ENCODE measurements at regions not wholly inside any gene's neighbourhood (a gene's known extent, or its start where the extent isn't known, plus 50 kb on each side); places are given as distances from the start of the nearest gene placed in this dataset.
"Not testable (repeated sequence)": the region's sequence is repeated elsewhere in the genome, so short reads cannot be mapped to it uniquely, and the experiment has no call there.

DNA sequence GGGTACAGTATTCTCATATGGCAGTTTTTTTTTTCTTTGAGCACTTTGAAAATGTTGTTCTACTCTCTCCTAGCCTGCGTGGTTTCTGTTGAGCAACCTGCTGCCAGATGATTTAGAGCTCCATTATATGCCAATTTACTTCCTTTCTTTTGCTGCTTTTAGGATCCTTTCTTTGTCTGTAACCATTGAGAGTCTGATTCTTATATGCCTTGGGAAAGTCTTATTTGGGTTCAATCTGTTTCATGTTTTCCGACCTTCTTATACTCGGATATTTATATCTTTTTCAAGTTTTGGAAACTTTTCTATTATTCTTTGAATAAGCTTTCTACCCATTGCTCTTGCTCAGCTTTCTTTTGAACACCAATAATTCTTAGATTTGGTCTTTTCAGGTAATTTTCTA lies 138.1 kb upstream of the RAG2 start:
- no peak for DNase-seq
- Histone ChIP-seq H3K4me1 (no peaks in the 10 kb centered on the region), H3K9me3 (replicated peaks) (peaks cover 17% of the 10 kb centered on the region), H3K36me3 (no peaks in the 10 kb centered on the region), H3K4me3 (no peak overlapping the region), H3K27me3 (ENCODE audit: low read depth) (peaks cover 25% of the 10 kb centered on the region), H3K27ac (replicated peaks) (no peak overlapping the region)
- TF ChIP-seq, protein P1, sequence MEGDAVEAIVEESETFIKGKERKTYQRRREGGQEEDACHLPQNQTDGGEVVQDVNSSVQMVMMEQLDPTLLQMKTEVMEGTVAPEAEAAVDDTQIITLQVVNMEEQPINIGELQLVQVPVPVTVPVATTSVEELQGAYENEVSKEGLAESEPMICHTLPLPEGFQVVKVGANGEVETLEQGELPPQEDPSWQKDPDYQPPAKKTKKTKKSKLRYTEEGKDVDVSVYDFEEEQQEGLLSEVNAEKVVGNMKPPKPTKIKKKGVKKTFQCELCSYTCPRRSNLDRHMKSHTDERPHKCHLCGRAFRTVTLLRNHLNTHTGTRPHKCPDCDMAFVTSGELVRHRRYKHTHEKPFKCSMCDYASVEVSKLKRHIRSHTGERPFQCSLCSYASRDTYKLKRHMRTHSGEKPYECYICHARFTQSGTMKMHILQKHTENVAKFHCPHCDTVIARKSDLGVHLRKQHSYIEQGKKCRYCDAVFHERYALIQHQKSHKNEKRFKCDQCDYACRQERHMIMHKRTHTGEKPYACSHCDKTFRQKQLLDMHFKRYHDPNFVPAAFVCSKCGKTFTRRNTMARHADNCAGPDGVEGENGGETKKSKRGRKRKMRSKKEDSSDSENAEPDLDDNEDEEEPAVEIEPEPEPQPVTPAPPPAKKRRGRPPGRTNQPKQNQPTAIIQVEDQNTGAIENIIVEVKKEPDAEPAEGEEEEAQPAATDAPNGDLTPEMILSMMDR (IDR thresholded peaks at IDR 0.05; ENCODE audit: borderline replicate concordance) = no peak
- intact Hi-C loops (cut with micrococcal nuclease) = no loop called here

DNA sequence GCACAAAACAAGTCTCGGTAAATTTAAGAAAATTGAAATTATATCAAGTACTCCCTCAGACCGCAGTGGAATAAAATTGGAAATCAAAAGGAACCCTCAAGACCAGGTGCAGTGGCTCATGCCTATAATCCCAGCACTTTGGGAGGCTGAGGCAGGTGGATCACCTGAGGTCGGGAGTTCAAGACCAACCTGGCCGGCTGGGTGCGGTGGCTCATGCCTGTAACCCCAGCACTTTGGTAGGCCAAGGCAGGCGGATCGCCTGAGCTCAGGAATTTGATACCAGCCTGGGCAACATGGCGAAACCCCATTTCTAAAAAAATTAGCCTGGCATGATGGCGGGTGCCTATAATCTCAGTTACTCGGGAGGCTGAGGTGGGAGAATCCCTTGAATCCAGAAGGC lies 135.7 kb upstream of the RAG2 start:
- H3K27ac ChIP-seq (replicated peaks); DNase-seq; H3K4me3 ChIP-seq; intact Hi-C loops (cut with micrococcal nuclease); H3K36me3 ChIP-seq; H3K4me1 ChIP-seq: not testable (repeated sequence)
- peaks cover 23% of the 10 kb centered on the region for H3K27me3 ChIP-seq (ENCODE audit: low read depth)
- peaks cover 17% of the 10 kb centered on the region for H3K9me3 ChIP-seq (replicated peaks)

DNA sequence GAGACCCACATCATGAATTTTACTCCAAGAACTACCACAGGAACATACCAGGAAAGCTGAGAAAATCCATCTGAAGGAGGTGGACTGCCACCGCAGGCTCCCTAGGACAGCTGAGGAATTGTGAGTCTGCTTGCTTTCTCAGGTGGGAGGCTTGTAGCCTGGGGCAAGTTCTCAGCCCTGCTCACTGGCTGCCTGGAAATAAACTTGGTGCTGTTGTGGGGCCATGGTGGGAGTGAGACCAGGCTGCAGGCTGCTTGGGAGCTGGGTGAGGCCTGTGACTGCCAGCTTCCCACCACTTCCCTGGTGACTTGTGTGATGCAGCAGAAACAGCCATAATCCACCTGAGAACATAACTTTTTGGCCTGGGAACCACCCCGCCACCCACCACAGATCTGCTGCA lies 132.7 kb upstream of the RAG2 start:
- intact Hi-C loops (cut with micrococcal nuclease) = no loop called here
- peaks cover 27% of the 10 kb centered on the region for H3K27me3 ChIP-seq (ENCODE audit: low read depth)
- no peak overlapping the region for H3K27ac ChIP-seq (replicated peaks)
- H3K4me3 ChIP-seq = no peak overlapping the region
- no peaks in the 10 kb centered on the region for H3K4me1 ChIP-seq
- no peak for DNase-seq
- TF ChIP-seq, protein P1 (IDR thresholded peaks at IDR 0.05; ENCODE audit: borderline replicate concordance) = no peak
- peaks cover 5% of the 10 kb centered on the region for H3K9me3 ChIP-seq (replicated peaks)
- no peaks in the 10 kb centered on the region for H3K36me3 ChIP-seq

GRCh38 chr11:36729825-36730224 lies 131.8 kb upstream of the RAG2 start:
- DNase-seq = no peak
- Histone ChIP-seq H3K4me1 (no peaks in the 10 kb centered on the region), H3K27ac (replicated peaks) (no peak overlapping the region), H3K27me3 (ENCODE audit: low read depth) (peaks cover 27% of the 10 kb centered on the region), H3K36me3 (no peaks in the 10 kb centered on the region), H3K4me3 (no peak overlapping the region), H3K9me3 (replicated peaks) (no peaks in the 10 kb centered on the region)
- intact Hi-C loops (cut with micrococcal nuclease) = no loop called here
- TF ChIP-seq, protein P1 (IDR thresholded peaks at IDR 0.05; ENCODE audit: borderline replicate concordance) = no peak

DNA sequence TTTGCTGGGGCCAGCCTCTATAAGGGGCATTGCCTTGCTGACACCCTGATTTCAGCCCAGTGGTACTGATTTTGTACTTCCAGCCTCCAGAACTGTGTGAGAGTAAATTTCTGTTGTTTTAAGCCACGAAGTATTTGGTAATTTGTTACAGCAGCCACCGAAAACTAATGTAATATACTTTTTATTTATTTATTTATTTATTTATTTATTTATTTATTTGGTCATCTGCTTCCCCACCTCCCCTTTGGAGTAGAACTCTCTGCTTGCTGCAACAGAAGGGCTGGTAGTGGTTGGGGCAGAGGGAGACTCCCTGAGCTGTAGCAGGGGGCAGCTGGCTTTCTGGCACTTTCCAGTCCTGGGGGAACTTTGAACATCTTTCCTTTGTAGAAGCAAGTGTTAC lies 128.4 kb upstream of the RAG2 start:
- Histone ChIP-seq H3K27ac (replicated peaks) (no peak overlapping the region), H3K4me1 (no peaks in the 10 kb centered on the region), H3K36me3 (no peaks in the 10 kb centered on the region), H3K9me3 (replicated peaks) (no peaks in the 10 kb centered on the region), H3K27me3 (ENCODE audit: low read depth) (peaks cover 27% of the 10 kb centered on the region), H3K4me3 (no peak overlapping the region)
- DNase-seq = no peak
- TF ChIP-seq, protein P1 (IDR thresholded peaks at IDR 0.05; ENCODE audit: borderline replicate concordance) = no peak
- intact Hi-C loops (cut with micrococcal nuclease) = no loop called here

DNA sequence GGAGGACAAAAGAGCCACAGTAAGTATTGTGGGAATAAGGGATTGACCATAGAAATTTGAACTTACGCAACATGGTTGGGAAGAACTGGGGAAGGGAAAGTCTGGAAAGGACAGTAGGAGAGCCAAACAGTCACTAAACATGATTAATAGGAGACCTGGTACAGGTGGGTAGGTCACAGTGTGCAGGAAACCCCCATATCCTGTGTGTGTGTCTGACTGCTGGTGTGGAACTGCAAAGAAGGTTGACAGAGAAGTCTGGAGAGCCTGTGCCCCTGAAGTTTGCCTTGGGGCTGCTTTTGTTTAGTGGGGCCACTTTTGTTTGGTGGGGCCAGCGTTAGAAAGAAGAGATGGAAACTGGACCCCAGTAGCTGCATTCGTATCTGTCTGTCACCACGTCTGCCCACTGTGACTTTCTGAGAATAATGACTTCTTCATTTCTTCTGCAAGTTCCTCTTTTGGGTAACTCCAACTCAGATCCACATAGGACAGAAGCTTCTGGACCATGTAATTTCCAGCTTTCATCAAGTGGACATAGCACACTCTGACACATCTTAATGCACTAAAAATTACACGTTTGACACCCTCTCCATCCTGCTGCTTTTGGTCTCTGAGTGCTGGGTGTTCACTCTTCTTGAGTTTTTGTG lies 126.8 kb upstream of the RAG2 start:
- no peak for DNase-seq
- no peaks in the 10 kb centered on the region for H3K36me3 ChIP-seq
- no peak overlapping the region for H3K4me3 ChIP-seq
- TF ChIP-seq, protein P1 (IDR thresholded peaks at IDR 0.05; ENCODE audit: borderline replicate concordance) = no peak
- no peaks in the 10 kb centered on the region for H3K4me1 ChIP-seq
- no peaks in the 10 kb centered on the region for H3K9me3 ChIP-seq (replicated peaks)
- intact Hi-C loops (cut with micrococcal nuclease) = no loop called here
- no peak overlapping the region for H3K27ac ChIP-seq (replicated peaks)
- H3K27me3 ChIP-seq (ENCODE audit: low read depth) = peaks cover 21% of the 10 kb centered on the region

All from left ventricle myocardium inferior (tissue), 1 donor.